Stimulated activated CD8-positive, alpha-beta memory T cell treated with anti-CD3 and anti-CD28 coated beads, Interleukin-7, amount 100 ng/mL, for 24 hours (primary cell): ENCODE measurements at regions not wholly inside any gene's neighbourhood (a gene's known extent, or its start where the extent isn't known, plus 50 kb on each side); places are given as distances from the start of the nearest gene placed in this dataset.
"Not testable (repeated sequence)": the region's sequence is repeated elsewhere in the genome, so short reads cannot be mapped to it uniquely, and the experiment has no call there.

Experiments
- DNase-seq: peaks from one replicate; pipeline ENCODE4 v3.0.0-alpha.2; 2020; ENCODE audit warnings: low read depth

DNA sequence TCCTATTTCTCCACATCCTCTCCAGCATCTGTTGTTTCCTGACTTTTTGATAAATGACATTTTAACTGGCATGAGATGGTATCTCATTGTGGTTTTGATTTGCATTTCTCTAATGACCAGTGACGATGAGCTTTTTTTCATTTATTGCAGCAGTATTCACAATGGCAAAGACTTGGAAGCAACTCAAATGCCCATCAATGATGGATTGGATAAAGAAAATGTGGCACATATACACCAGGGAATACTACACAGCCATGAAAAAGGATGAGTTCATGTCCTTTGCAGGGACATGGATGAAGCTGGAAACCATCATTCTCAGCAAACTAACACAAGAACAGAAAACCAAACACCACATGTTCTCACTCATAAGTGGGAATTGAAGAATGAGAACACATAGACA lies 329.0 kb upstream of the DAB2 start:
- DNase-seq: not testable (repeated sequence)

GRCh38 chr5:39750661-39751060 lies 325.9 kb upstream of the DAB2 start:
- DNase-seq: no peak

GRCh38 chr5:39742916-39743315 lies 318.1 kb upstream of the DAB2 start:
- DNase-seq: no peak

DNA sequence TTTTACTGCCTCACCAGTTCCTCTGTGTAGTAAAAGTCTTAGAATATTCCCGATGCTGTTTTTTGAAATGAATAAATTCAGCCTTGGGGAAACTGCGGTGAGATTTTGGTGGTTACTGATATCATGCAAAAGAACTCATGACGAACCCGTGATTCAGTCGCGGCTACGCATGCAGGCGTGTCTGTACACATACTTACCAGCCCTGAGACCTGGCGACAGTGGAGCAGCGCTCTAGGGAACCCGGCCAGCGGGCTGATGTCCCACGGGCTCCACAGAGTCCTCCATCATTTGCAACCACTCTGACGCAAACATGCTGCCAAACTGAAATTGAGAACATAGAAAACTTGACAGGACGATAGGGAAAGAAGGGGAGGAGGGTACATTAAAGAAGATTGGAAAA lies 315.6 kb upstream of the DAB2 start:
- DNase-seq: no peak

GRCh38 chr5:39732166-39732565 lies 307.4 kb upstream of the DAB2 start:
- DNase-seq: no peak

DNA sequence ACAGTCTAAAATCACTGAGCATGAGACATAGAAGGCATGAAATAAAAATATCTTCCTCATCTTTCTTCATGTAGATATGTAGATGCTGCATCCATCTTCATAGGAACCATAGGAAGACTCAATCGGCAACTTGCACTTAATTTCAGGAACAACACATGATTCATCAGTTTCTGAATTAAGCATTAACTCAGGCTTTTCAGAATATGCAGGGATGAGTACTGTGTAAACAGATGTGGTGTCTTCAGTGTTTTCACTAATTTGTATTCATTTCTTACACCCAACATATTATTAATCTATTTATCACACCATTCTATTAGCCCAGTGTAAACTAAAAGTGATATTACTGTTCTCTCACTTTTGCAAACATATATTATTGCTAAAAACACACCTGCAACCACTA lies 305.9 kb upstream of the DAB2 start:
- no peak for DNase-seq

GRCh38 chr5:39730006-39730405 lies 305.2 kb upstream of the DAB2 start:
- no peak for DNase-seq

DNA sequence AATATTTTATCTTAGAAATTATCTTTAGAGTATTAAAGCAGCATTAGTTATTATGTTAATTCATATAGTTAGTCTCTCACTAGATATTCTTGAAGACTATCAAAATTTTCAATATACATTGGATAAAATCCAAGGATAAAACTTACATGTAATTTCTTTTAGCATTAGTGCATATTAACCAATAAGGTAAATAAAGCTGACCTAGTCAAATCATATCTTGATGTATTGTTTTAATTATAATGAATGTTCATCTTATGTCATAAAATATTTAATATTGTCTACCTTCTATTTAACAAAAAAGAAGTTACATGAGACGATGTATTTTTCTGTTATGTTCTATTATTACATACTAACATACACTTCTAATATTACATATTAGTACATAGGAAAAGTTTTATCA lies 301.7 kb upstream of the DAB2 start:
- no peak for DNase-seq

GRCh38 chr5:39721394-39721793 lies 296.6 kb upstream of the DAB2 start:
- DNase-seq: no peak

DNA sequence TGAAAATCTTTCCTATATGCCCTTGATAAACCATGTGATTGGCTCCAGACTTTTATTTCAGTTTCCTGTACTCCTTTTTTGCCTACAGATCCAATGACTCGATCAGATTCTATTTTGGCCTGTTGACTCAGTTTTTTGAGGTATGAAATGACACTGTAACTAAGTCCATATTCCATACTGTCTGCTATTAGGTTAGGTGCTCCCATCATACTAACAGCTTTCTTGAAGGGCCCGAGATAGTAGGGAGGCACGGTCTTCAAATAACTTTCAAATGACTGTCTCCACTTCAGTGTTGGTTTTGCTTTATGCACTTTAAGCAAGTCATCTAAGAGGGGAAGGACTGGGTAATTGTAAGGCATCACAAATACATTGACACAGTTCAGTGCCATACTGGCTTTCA lies 295.4 kb upstream of the DAB2 start:
- no peak for DNase-seq

DNA sequence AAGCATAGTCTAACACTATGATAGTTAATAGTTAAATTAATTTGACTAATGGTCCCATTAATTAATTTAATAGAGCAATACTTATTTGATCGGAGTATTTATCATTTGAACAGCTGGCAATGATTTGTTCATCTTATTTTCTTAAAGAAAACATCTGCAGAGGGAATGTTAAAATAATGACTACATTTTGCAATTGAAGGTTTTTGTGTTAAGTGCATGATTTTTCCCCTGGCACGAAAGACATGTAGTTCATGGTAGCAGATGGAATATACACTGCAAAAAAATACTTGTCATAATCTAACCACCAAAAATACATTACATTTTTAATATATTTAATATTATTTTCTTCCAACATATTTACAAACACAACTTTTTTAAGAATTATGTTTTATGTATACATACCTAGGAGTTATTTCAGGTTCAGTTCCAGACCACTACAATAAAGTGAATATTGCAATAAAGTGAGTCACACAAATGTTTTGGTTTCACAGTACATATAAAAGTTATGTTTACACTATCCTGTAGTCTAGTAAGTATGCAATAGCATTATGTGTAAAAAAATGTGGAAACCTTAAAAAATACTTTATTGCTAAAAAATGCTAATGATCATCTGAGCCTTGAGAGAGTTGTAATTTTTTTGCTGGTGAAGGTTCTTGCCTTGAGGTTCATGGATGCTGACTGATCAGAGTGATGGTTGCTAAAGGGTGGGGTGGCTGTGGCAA lies 292.6 kb upstream of the DAB2 start:
- DNase-seq: no peak

GRCh38 chr5:39716532-39717028 lies 291.8 kb upstream of the DAB2 start:
- peak; percentile 8 for DNase-seq

DNA sequence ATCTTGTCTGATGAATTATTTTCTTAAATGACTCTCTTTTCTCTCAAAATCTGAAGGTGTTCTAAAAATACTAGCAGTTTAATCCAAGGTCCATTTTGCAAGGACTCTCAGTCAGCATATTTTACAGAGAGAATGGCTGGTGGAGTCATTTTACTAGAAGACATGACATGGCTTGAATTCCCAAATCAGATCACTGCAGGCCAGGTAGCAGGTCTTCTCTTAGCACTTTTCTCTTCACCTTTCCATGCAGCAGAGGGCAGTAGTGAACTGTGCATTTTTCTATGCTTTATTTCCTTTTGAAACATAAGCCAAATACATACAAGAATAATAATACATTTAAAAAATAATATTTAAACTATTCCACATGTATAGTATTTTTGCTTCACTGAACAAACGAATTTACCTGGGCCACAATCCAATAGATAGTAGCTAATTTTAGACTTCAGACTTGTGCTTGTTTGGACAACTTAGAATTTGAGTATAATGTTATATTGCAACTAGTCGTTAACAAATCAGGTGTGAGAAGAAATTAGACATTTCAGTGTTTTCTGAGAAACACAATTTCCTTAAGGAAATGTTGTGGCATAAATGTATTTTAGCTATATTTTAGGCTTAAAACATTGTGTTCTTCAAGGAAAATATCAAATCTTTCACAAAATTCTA lies 289.4 kb upstream of the DAB2 start:
- no peak for DNase-seq

DNA sequence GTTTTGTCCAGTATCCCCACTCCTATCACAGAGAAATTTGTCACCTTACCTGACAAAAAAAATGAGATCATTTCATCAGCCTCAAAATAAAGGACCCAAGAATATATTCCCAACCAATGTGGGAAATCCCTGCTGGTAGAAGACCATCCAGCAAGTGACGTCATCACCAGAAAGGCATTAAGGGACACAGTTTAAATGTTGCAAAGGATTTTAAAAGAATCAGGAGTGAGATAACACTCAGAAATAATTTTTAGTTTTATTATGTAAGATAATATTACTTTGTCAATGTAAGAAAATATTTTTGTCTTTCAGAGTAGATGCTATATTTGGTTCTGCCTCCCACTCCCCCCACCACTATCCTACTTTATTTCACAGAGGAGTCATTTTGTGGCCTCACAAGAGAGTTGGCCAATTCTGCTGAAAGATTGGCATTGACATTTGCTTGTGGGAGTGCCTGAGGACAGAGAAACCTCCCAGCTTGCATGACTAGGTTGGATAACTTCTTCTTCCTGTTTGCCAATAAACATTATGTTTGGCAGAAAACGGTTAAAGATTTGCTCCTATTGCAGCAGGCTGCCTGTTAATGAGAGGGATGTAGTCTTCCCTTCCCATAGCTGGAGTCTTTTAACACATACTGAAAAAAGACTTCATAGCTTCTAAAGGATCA lies 288.6 kb upstream of the DAB2 start:
- no peak for DNase-seq

- no peak for DNase-seq
Measured at GRCh38 chr5:39712316-39713249, 287.8 kb upstream of the DAB2 start.

- DNase-seq: no peak
Measured at GRCh38 chr5:39711821-39712220, 287.0 kb upstream of the DAB2 start.

- no peak for DNase-seq
Measured at GRCh38 chr5:39709032-39709431, 284.3 kb upstream of the DAB2 start.

- DNase-seq: no peak
Measured at GRCh38 chr5:39702928-39703327, 278.1 kb upstream of the DAB2 start.

- DNase-seq: no peak
Measured at GRCh38 chr5:39700523-39700922, 275.7 kb upstream of the DAB2 start.

GRCh38 chr5:39698838-39699560 lies 274.2 kb upstream of the DAB2 start:
- DNase-seq: no peak

- no peak for DNase-seq
Measured at GRCh38 chr5:39697881-39698280, 273.1 kb upstream of the DAB2 start.
